SK-N-SH (cell line): ENCODE measurements at regions not wholly inside any gene's neighbourhood (a gene's known extent, or its start where the extent isn't known, plus 50 kb on each side); places are given as distances from the start of the nearest gene placed in this dataset.
"Not testable (repeated sequence)": the region's sequence is repeated elsewhere in the genome, so short reads cannot be mapped to it uniquely, and the experiment has no call there.

ENCODE experiments used
- CTCF ChIA-PET: fragments of 300-600, 350-600 bp; formaldehyde crosslinking; extraction: SDS; loops from one replicate; lab custom pipeline; 2021; lab: Yijun Ruan, JAX
- POLR2A ChIA-PET: fragments of 350-600 bp; sonication (Branson Sonifier 250); formaldehyde crosslinking; extraction: SDS; loops from one replicate; lab custom pipeline; 2020; ENCODE audit warnings: antibody characterized with exemption, inconsistent platforms; lab: Yijun Ruan, JAX
- DNase-seq: peaks from one replicate; pipeline ENCODE4 v3.0.0; 2012
- H2AFZ ChIP-seq: fragments of 200-600 bp; sonication (generic); 2 replicates; pipeline ENCODE4 v1.8.1; 2016; ENCODE audit warnings: antibody characterized with exemption, mild to moderate bottlenecking, low read depth
- H3F3A ChIP-seq: fragments of 200-600 bp; sonication (generic); replicated peaks from 2 replicates; pipeline ENCODE3; 2016; ENCODE audit warnings: antibody characterized with exemption, mild to moderate bottlenecking; ENCODE audit not compliant: insufficient read depth
- H3K27ac ChIP-seq, 2 experiments: fragments of 200-500 bp in 1 of 2; fragments of 200-600 bp in 1 of 2; sonication (Bioruptor generic) in 1 of 2; sonication (generic), shearing (Covaris generic) in 1 of 2; 2 replicates each; pipeline versions ENCODE4 v1.5.1 to v1.6.1; 2014 to 2016; ENCODE audit warnings: low read depth in 2 of 2, inconsistent platforms in 1 of 2, low read length in 1 of 2, mild to moderate bottlenecking in 1 of 2, mixed read lengths in 1 of 2
- H3K27me3 ChIP-seq: fragments of 200-600 bp; sonication (generic), shearing (Covaris generic); 2 replicates; pipeline ENCODE4 v1.6.1; 2016; ENCODE audit warnings: mixed run types; ENCODE audit not compliant: insufficient read depth
- H3K36me3 ChIP-seq, 2 experiments: fragments of 200-500 bp in 1 of 2; fragments of 200-600 bp in 1 of 2; sonication (Bioruptor generic) in 1 of 2; sonication (generic) in 1 of 2; replicated peaks in 1 of 2; 2 replicates each; pipeline versions ENCODE3 to v1.5.1; 2014 to 2016; ENCODE audit warnings: low read length in 1 of 2, mild to moderate bottlenecking in 1 of 2; ENCODE audit not compliant: insufficient read depth in 2 of 2, control insufficient read depth in 1 of 2
- H3K4me1 ChIP-seq, 2 experiments: fragments of 200-500 bp in 1 of 2; fragments of 200-600 bp in 1 of 2; sonication (Bioruptor generic) in 1 of 2; sonication (generic), shearing (Covaris generic) in 1 of 2; 2 replicates each; pipeline versions ENCODE4 v1.5.1 to v1.6.1; 2014 to 2016; ENCODE audit warnings: low read depth in 1 of 2, low read length in 1 of 2, mixed run types in 1 of 2; ENCODE audit not compliant: insufficient read depth in 2 of 2, control insufficient read depth in 1 of 2
- H3K4me2 ChIP-seq: fragments of 200-600 bp; sonication (generic), shearing (Covaris generic); 2 replicates; pipeline ENCODE4 v1.6.1; 2017; ENCODE audit warnings: mixed run types
- H3K4me3 ChIP-seq, 2 experiments: fragments of 200-500 bp in 1 of 2; fragments of 200-600 bp in 1 of 2; sonication (Bioruptor generic) in 1 of 2; sonication (generic), shearing (Covaris generic) in 1 of 2; 2 replicates each; pipeline versions ENCODE4 v1.5.1 to v1.8.1; 2014 to 2016; ENCODE audit warnings: low read depth in 2 of 2, inconsistent platforms in 1 of 2, low read length in 1 of 2, mild to moderate bottlenecking in 1 of 2, mixed read lengths in 1 of 2, moderate library complexity in 1 of 2
- H3K79me2 ChIP-seq: fragments of 200-600 bp; sonication (generic); 2 replicates; pipeline ENCODE4 v1.8.1; 2017; ENCODE audit warnings: mild to moderate bottlenecking; ENCODE audit not compliant: insufficient read depth
- H3K9ac ChIP-seq: fragments of 200-600 bp; sonication (generic); 2 replicates; pipeline ENCODE4 v1.6.1; 2017; ENCODE audit warnings: mixed run types
- H3K9me2 ChIP-seq: fragments of 200-600 bp; sonication (generic); 2 replicates; pipeline ENCODE4 v1.6.1; 2017; ENCODE audit warnings: mixed run types
- H3K9me3 ChIP-seq: fragments of 200-600 bp; sonication (generic); 2 replicates; pipeline ENCODE4 v1.6.1; 2017; ENCODE audit warnings: mixed run types, mild to moderate bottlenecking, moderate library complexity
- H4K20me1 ChIP-seq: fragments of 200-600 bp; sonication (generic); 2 replicates; pipeline ENCODE4 v1.6.1; 2017; ENCODE audit warnings: mild to moderate bottlenecking, mixed run types; ENCODE audit not compliant: insufficient read depth
- WGBS: methylation state at CpG from one replicate; pipeline ENCODE4 v1.1.6; 2017; ENCODE audit warnings: low lambda C conversion rate; 5-methylcytosine and 5-hydroxymethylcytosine counted together
- TF ChIP-seq, protein P1 (sequence below): fragments of 200-600 bp; sonication (generic); IDR thresholded peaks from 2 replicates; pipeline ENCODE4 v1.6.1; 2017; ENCODE audit warnings: antibody characterized with exemption, mild to moderate bottlenecking, moderate library complexity

DNA sequence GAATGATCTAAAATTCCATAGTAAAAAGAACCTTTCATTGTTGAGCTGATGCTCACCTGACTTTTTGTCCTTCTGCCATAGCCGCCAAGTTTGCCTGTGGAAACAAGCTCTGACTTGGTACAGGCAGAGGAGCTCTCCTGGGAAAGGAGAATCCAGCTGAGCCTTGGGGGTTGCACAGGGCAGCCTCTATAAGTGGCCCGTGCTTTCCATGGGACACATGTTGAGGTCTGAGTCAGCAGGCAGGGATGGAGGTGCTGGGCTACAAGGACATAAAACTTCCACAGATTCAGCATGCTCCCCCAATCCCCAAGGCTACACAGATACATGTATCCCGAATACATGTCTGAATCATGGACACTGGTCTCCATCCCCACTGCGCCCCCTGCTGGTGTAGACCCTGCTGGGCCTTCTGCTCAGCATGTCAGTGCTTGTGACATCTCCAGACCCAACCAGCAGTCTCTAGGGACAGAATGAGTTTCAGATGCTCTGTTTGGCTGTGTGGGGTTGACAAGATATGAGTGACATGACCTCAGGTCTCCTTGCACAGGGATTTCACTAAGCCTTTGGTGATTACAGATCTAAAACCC is 551.7 kb downstream of the RPIA start:
- H3K27ac ChIP-seq, H3K79me2 ChIP-seq, POLR2A ChIA-PET, H3K4me3 ChIP-seq, DNase-seq: not testable (repeated sequence)
- WGBS, result 0% methylated on average over 1 of the region's 4 CpGs
- TF ChIP-seq, protein P1, sequence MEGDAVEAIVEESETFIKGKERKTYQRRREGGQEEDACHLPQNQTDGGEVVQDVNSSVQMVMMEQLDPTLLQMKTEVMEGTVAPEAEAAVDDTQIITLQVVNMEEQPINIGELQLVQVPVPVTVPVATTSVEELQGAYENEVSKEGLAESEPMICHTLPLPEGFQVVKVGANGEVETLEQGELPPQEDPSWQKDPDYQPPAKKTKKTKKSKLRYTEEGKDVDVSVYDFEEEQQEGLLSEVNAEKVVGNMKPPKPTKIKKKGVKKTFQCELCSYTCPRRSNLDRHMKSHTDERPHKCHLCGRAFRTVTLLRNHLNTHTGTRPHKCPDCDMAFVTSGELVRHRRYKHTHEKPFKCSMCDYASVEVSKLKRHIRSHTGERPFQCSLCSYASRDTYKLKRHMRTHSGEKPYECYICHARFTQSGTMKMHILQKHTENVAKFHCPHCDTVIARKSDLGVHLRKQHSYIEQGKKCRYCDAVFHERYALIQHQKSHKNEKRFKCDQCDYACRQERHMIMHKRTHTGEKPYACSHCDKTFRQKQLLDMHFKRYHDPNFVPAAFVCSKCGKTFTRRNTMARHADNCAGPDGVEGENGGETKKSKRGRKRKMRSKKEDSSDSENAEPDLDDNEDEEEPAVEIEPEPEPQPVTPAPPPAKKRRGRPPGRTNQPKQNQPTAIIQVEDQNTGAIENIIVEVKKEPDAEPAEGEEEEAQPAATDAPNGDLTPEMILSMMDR, result peak; percentile 23; the same call in 1 of the 2 replicates
- TF ChIP-seq, all 33 proteins: peak for 1; not testable (repeated sequence) for 32
- H3F3A ChIP-seq, H3K27me3 ChIP-seq, H3K9ac ChIP-seq, H3K9me3 ChIP-seq, H2AFZ ChIP-seq, H3K4me2 ChIP-seq, CTCF ChIA-PET, H3K4me1 ChIP-seq, H3K9me2 ChIP-seq, H3K36me3 ChIP-seq, H4K20me1 ChIP-seq: not testable (repeated sequence)

DNA sequence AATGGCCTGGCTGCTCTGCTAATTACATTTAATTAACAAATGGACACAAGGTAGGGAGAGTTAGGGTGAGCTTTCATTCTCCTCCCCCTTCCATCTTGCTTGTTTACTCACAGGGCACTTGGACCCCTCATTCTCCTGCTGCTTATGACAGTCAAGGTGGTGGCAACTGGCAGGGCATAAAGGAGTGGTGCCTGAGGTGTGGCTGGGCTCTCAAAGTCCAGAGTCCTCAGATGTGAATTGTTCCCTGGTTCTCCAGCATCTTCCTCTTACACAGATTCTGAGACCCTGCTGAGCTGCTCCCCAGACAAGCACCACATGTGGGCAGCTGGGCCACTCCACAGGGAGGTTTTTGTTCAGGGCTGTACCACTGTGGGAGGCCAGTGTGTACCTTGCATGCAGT is 552.9 kb downstream of the RPIA start:
- H3F3A ChIP-seq, H3K27me3 ChIP-seq, CTCF ChIA-PET, H3K9ac ChIP-seq, DNase-seq, H3K4me3 ChIP-seq, H3K79me2 ChIP-seq, H2AFZ ChIP-seq, POLR2A ChIA-PET, H4K20me1 ChIP-seq, H3K4me2 ChIP-seq, H3K27ac ChIP-seq, H3K36me3 ChIP-seq, H3K9me3 ChIP-seq, H3K9me2 ChIP-seq, H3K4me1 ChIP-seq: not testable (repeated sequence)

DNA sequence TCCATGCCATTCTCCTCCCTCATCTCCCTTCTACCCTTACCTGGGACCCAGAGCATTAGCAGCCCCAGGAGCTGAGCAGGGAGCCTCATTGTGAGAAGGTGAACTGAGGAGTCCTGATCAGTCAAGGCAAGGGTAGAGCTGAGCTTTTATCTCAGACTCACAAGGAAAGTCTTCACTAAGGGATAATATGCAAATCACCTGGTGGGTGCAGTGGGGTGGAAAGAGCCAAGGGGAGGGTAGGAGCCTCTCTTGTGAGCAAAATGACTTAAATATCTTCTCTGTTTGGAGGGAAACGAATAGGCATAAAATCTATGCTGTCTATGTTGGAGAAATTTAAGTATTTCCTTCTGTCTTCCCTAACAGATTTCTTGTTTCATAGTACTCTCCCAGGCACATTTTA is 554.0 kb downstream of the RPIA start:
- H2AFZ ChIP-seq, result not testable (repeated sequence)
- 0% methylated on average over 1 of the region's 1 CpG for WGBS

DNA sequence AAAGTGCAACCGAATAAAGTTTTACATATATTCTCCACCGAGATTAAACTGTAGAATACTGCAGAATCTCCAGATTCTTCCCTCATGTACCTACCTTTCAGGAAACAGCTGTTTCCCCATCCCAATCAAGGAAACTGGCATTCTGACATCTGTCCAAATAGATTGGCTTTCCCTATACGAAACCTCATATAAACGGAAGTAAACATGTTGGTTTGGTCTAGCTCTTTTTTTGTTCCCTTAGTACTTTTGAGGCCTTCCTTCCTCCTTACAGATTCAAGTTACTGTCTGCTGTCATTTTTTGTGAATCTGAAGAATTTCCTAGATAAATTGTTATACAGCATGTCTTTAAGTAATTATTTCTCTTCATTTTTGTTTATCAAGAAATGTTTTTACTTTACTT is 554.6 kb downstream of the RPIA start:
- H3K4me3 ChIP-seq, H3K27ac ChIP-seq, H3K9me3 ChIP-seq, H3K9me2 ChIP-seq, H3K9ac ChIP-seq, H2AFZ ChIP-seq, CTCF ChIA-PET, H3K27me3 ChIP-seq, H3F3A ChIP-seq, H3K79me2 ChIP-seq, H4K20me1 ChIP-seq, H3K36me3 ChIP-seq, POLR2A ChIA-PET, DNase-seq, H3K4me2 ChIP-seq, H3K4me1 ChIP-seq: not testable (repeated sequence)
- WGBS, result 13% methylated on average over 4 of the region's 4 CpGs

More for the DNA sequence above, 554.0 kb downstream of the RPIA start:
- H3K4me1 ChIP-seq, H3K4me2 ChIP-seq, H4K20me1 ChIP-seq, H3K9me2 ChIP-seq, H3K9ac ChIP-seq, H3K36me3 ChIP-seq, CTCF ChIA-PET, H3K79me2 ChIP-seq, POLR2A ChIA-PET, H3K27me3 ChIP-seq, H3K27ac ChIP-seq, H3F3A ChIP-seq, H3K9me3 ChIP-seq, H3K4me3 ChIP-seq, DNase-seq: not testable (repeated sequence)

DNA sequence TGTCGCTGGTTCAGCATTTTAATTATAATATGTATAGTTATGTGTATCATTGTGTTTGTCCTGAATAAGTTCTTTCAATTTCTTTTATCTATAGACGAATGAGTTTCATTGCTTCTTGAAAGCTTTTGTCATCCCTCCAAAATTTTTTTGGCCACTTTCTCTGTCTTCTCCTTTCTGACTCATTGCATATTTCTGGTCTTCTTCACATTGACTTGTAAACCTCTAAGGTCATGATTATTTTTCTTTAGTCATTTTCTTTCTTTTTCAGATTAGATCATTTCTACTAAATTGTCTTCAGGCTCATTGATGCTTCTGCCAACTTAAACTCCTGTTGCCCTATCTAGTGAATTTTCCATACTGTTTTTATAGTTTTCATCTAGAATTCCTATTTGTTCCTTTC is 555.1 kb downstream of the RPIA start:
- CTCF ChIA-PET, H3K4me2 ChIP-seq, H3K27me3 ChIP-seq, H3K4me1 ChIP-seq, DNase-seq, H3K27ac ChIP-seq, POLR2A ChIA-PET, H3F3A ChIP-seq, H3K36me3 ChIP-seq, H3K79me2 ChIP-seq, H3K9me2 ChIP-seq, H2AFZ ChIP-seq, H3K9ac ChIP-seq, H3K4me3 ChIP-seq, H4K20me1 ChIP-seq, H3K9me3 ChIP-seq: not testable (repeated sequence)
- WGBS, result 4% methylated on average over 2 of the region's 2 CpGs

DNA sequence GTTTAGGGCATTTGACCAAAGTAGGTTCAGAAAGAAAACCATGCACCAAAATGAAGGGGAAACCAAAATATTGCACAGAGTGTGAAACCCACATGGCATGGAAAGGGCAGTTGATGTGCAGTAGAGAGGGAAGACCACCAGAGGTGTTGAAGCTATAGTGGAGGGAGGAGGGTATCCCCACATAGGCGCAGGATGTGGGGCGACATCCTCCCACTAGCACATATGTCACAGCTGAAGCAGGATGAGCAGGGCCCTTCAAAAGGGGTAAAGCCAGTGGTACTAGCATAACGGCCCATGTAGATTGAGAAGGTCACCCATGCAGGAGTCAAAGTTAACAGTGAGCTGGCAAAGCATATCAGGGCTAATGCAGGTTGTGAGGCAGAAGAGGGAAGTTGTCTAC is 563.5 kb downstream of the RPIA start:
- H3K9me2 ChIP-seq, POLR2A ChIA-PET, H3K4me2 ChIP-seq, H3K27ac ChIP-seq, CTCF ChIA-PET, DNase-seq, H4K20me1 ChIP-seq, H3K9ac ChIP-seq, H3K4me1 ChIP-seq, H2AFZ ChIP-seq, H3K4me3 ChIP-seq, H3K36me3 ChIP-seq, H3K79me2 ChIP-seq, H3K9me3 ChIP-seq, H3F3A ChIP-seq, H3K27me3 ChIP-seq: not testable (repeated sequence)
- 0% methylated on average over 1 of the region's 3 CpGs for WGBS
